WTC11 (cell line): ENCODE measurements at regions not wholly inside any gene's neighbourhood (a gene's known extent, or its start where the extent isn't known, plus 50 kb on each side); places are given as distances from the start of the nearest gene placed in this dataset.

ENCODE experiments used
- CREB1 ChIP-seq: sonication (generic); formaldehyde crosslinking; IDR thresholded peaks from 2 replicates; pipeline ENCODE4 v1.8.0; 2023; ENCODE audit warnings: mild to moderate bottlenecking, missing genetic modification reagents
- ESRRA ChIP-seq: sonication (generic); formaldehyde crosslinking; IDR thresholded peaks from 2 replicates; pipeline ENCODE4 v1.8.1; 2022; ENCODE audit warnings: mild to moderate bottlenecking, missing genetic modification reagents, borderline replicate concordance
- ETV6 ChIP-seq: sonication (generic); formaldehyde crosslinking; IDR thresholded peaks from 2 replicates; pipeline ENCODE4 v1.8.1; 2022; ENCODE audit warnings: mild to moderate bottlenecking, missing genetic modification reagents
- NFE2L1 ChIP-seq: sonication (generic); formaldehyde crosslinking; IDR thresholded peaks from 2 replicates; pipeline ENCODE4 v1.8.1; 2023; ENCODE audit warnings: missing genetic modification reagents
- TEAD4 ChIP-seq: sonication (generic); formaldehyde crosslinking; IDR thresholded peaks from 2 replicates; pipeline ENCODE4 v1.8.0; 2022; ENCODE audit warnings: mild to moderate bottlenecking, missing genetic modification reagents
- ZNF232 ChIP-seq: sonication (generic); formaldehyde crosslinking; IDR thresholded peaks from 2 replicates; pipeline ENCODE4 v1.8.0; 2022; ENCODE audit warnings: mild to moderate bottlenecking, missing genetic modification reagents
- ZNF263 ChIP-seq: sonication (generic); formaldehyde crosslinking; IDR thresholded peaks from 2 replicates; pipeline ENCODE4 v1.8.1; 2022; ENCODE audit warnings: low read depth, mild to moderate bottlenecking, moderate library complexity, missing genetic modification reagents
- TF ChIP-seq, protein P1 (sequence below): sonication (generic); formaldehyde crosslinking; IDR thresholded peaks from 2 replicates; pipeline ENCODE4 v1.8.0; 2022; ENCODE audit warnings: missing genetic modification reagents
- TF ChIP-seq, protein P2 (sequence below): fragments of 200-600 bp; IDR thresholded peaks from 2 replicates; pipeline ENCODE4 v1.8.0; 2022; ENCODE audit warnings: antibody characterized with exemption
- TF ChIP-seq, protein P3 (sequence below): sonication (generic); formaldehyde crosslinking; IDR thresholded peaks from 2 replicates; pipeline ENCODE4 v1.8.0; 2022; ENCODE audit warnings: mild to moderate bottlenecking, missing genetic modification reagents
- TF ChIP-seq, protein P4 (sequence below): sonication (generic); formaldehyde crosslinking; IDR thresholded peaks from 2 replicates; pipeline ENCODE4 v1.8.0; 2022; ENCODE audit warnings: mild to moderate bottlenecking, missing genetic modification reagents
- TF ChIP-seq, protein P5 (sequence below): sonication (generic); formaldehyde crosslinking; IDR thresholded peaks from 2 replicates; pipeline ENCODE4 v1.8.1; 2022; ENCODE audit warnings: low read depth, mild to moderate bottlenecking, moderate library complexity, missing genetic modification reagents, borderline replicate concordance
- TF ChIP-seq, protein P6 (sequence below): sonication (generic); formaldehyde crosslinking; IDR thresholded peaks from 2 replicates; pipeline ENCODE4 v1.8.1; 2022; ENCODE audit warnings: low read depth, missing genetic modification reagents, borderline replicate concordance
- TF ChIP-seq, protein P7 (sequence below): sonication (generic); formaldehyde crosslinking; conservative IDR thresholded peaks from 2 replicates; pipeline ENCODE4 v1.8.1; 2022; ENCODE audit warnings: mild to moderate bottlenecking, missing genetic modification reagents

DNA sequence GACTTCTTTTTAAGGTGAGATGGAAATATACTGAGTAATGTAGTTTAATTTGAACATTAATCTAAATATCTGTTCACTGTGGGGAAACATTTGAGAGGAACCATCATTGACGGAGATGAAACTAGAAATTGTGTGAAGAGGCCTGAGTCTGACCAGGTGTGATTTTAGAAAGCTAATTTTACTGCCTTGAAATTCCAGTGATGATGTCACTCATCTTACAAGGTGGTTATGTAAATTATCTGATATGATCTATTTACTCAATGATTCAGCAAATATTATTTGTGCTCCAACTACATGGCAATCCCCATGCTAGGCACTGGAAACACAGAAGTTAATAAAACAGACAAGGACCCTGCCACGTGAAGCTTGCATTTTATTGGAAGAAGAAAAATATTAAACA lies 435.7 kb upstream of the DCN start:
- TF ChIP-seq, protein P1, sequence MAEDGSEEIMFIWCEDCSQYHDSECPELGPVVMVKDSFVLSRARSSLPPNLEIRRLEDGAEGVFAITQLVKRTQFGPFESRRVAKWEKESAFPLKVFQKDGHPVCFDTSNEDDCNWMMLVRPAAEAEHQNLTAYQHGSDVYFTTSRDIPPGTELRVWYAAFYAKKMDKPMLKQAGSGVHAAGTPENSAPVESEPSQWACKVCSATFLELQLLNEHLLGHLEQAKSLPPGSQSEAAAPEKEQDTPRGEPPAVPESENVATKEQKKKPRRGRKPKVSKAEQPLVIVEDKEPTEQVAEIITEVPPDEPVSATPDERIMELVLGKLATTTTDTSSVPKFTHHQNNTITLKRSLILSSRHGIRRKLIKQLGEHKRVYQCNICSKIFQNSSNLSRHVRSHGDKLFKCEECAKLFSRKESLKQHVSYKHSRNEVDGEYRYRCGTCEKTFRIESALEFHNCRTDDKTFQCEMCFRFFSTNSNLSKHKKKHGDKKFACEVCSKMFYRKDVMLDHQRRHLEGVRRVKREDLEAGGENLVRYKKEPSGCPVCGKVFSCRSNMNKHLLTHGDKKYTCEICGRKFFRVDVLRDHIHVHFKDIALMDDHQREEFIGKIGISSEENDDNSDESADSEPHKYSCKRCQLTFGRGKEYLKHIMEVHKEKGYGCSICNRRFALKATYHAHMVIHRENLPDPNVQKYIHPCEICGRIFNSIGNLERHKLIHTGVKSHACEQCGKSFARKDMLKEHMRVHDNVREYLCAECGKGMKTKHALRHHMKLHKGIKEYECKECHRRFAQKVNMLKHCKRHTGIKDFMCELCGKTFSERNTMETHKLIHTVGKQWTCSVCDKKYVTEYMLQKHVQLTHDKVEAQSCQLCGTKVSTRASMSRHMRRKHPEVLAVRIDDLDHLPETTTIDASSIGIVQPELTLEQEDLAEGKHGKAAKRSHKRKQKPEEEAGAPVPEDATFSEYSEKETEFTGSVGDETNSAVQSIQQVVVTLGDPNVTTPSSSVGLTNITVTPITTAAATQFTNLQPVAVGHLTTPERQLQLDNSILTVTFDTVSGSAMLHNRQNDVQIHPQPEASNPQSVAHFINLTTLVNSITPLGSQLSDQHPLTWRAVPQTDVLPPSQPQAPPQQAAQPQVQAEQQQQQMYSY (CRISPR knock-in tag): no peak
- TF ChIP-seq, protein P2, sequence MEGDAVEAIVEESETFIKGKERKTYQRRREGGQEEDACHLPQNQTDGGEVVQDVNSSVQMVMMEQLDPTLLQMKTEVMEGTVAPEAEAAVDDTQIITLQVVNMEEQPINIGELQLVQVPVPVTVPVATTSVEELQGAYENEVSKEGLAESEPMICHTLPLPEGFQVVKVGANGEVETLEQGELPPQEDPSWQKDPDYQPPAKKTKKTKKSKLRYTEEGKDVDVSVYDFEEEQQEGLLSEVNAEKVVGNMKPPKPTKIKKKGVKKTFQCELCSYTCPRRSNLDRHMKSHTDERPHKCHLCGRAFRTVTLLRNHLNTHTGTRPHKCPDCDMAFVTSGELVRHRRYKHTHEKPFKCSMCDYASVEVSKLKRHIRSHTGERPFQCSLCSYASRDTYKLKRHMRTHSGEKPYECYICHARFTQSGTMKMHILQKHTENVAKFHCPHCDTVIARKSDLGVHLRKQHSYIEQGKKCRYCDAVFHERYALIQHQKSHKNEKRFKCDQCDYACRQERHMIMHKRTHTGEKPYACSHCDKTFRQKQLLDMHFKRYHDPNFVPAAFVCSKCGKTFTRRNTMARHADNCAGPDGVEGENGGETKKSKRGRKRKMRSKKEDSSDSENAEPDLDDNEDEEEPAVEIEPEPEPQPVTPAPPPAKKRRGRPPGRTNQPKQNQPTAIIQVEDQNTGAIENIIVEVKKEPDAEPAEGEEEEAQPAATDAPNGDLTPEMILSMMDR: no peak
- no peak for TF ChIP-seq CREB1 (CRISPR knock-in tag)
- TF ChIP-seq, protein P3, sequence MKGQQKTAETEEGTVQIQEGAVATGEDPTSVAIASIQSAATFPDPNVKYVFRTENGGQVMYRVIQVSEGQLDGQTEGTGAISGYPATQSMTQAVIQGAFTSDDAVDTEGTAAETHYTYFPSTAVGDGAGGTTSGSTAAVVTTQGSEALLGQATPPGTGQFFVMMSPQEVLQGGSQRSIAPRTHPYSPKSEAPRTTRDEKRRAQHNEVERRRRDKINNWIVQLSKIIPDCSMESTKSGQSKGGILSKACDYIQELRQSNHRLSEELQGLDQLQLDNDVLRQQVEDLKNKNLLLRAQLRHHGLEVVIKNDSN (CRISPR knock-in tag): no peak
- TF ChIP-seq, protein P4, sequence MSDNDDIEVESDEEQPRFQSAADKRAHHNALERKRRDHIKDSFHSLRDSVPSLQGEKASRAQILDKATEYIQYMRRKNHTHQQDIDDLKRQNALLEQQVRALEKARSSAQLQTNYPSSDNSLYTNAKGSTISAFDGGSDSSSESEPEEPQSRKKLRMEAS (CRISPR knock-in tag): no peak
- TF ChIP-seq, protein P5, sequence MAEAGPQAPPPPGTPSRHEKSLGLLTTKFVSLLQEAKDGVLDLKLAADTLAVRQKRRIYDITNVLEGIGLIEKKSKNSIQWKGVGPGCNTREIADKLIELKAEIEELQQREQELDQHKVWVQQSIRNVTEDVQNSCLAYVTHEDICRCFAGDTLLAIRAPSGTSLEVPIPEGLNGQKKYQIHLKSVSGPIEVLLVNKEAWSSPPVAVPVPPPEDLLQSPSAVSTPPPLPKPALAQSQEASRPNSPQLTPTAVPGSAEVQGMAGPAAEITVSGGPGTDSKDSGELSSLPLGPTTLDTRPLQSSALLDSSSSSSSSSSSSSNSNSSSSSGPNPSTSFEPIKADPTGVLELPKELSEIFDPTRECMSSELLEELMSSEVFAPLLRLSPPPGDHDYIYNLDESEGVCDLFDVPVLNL: no peak
- TF ChIP-seq, protein P6, sequence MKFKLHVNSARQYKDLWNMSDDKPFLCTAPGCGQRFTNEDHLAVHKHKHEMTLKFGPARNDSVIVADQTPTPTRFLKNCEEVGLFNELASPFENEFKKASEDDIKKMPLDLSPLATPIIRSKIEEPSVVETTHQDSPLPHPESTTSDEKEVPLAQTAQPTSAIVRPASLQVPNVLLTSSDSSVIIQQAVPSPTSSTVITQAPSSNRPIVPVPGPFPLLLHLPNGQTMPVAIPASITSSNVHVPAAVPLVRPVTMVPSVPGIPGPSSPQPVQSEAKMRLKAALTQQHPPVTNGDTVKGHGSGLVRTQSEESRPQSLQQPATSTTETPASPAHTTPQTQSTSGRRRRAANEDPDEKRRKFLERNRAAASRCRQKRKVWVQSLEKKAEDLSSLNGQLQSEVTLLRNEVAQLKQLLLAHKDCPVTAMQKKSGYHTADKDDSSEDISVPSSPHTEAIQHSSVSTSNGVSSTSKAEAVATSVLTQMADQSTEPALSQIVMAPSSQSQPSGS: no peak
- no peak for TF ChIP-seq ETV6
- TF ChIP-seq ZNF232 (CRISPR knock-in tag): no peak
- TF ChIP-seq ESRRA (CRISPR knock-in tag): no peak
- TF ChIP-seq, protein P7, sequence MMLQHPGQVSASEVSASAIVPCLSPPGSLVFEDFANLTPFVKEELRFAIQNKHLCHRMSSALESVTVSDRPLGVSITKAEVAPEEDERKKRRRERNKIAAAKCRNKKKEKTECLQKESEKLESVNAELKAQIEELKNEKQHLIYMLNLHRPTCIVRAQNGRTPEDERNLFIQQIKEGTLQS (CRISPR knock-in tag): no peak
- no peak for TF ChIP-seq TEAD4 (CRISPR knock-in tag)
- TF ChIP-seq NFE2L1 (CRISPR knock-in tag): no peak
- TF ChIP-seq ZNF263 (CRISPR knock-in tag): no peak
